H1 (cell line): ENCODE measurements at regions not wholly inside any gene's neighbourhood (a gene's known extent, or its start where the extent isn't known, plus 50 kb on each side); places are given as distances from the start of the nearest gene placed in this dataset.

Experiments used
- CEBPB ChIP-seq: IDR thresholded peaks from 2 replicates; pipeline ENCODE4 v1.6.1; 2012; ENCODE audit warnings: low read depth, low read length
- GABPA ChIP-seq: IDR thresholded peaks from 2 replicates; pipeline ENCODE4 v1.6.1; 2011; ENCODE audit warnings: mild to moderate bottlenecking, low read length, moderate library complexity, borderline replicate concordance; ENCODE audit not compliant: insufficient read depth
- POLR2A ChIP-seq, 2 experiments: IDR thresholded peaks; 1 replicate in 1 of 2; 2 replicates in 1 of 2; pipeline ENCODE4 v1.6.1; 2011; ENCODE audit warnings: low read depth in 2 of 2, low read length in 2 of 2, mild to moderate bottlenecking in 2 of 2; ENCODE audit errors: control extremely low read depth in 1 of 2
- TF ChIP-seq, protein P1 (sequence below), 3 experiments: IDR thresholded peaks; 1 replicate in 2 of 3; 2 replicates in 1 of 3; pipeline versions ENCODE4 v1.5.1 to v1.6.1; 2011; ENCODE audit warnings: low read length in 3 of 3, mild to moderate bottlenecking in 3 of 3, inconsistent platforms in 2 of 3, low read depth in 1 of 3, moderate library complexity in 1 of 3; ENCODE audit not compliant: insufficient read depth in 1 of 3; ENCODE audit errors: control extremely low read depth in 1 of 3
- TF ChIP-seq, protein P2 (sequence below): IDR thresholded peaks from 2 replicates; pipeline ENCODE4 v1.6.1; 2012; ENCODE audit warnings: inconsistent platforms

DNA sequence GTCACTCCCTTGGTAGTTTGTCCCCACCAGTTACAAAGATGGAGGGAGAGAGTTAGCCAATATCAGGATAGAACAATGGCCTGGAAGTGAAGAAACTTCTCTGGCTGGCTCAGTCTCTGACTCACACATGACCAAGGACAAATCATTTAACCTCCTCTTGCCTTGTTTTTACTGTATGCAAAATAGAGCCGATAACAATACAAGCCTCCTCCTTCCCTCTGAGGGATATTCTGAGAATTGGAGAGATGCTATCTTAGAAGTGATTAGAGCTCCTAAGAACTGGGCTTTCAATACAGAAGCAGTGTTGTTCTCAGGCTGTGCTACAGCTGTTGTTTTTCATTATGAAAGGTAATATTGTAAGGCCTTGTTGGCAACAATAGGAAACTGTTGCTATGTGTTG lies 87.7 kb upstream of the EGR2 start:
- TF ChIP-seq, protein P1, sequence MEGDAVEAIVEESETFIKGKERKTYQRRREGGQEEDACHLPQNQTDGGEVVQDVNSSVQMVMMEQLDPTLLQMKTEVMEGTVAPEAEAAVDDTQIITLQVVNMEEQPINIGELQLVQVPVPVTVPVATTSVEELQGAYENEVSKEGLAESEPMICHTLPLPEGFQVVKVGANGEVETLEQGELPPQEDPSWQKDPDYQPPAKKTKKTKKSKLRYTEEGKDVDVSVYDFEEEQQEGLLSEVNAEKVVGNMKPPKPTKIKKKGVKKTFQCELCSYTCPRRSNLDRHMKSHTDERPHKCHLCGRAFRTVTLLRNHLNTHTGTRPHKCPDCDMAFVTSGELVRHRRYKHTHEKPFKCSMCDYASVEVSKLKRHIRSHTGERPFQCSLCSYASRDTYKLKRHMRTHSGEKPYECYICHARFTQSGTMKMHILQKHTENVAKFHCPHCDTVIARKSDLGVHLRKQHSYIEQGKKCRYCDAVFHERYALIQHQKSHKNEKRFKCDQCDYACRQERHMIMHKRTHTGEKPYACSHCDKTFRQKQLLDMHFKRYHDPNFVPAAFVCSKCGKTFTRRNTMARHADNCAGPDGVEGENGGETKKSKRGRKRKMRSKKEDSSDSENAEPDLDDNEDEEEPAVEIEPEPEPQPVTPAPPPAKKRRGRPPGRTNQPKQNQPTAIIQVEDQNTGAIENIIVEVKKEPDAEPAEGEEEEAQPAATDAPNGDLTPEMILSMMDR (IDR thresholded peaks at IDR 0.05; ENCODE audit: control extremely low read depth in 1 of 3, insufficient read depth in 1 of 3, low read depth in 1 of 3, low read length in 3 of 3) = no peak
- TF ChIP-seq GABPA (no peak), POLR2A (IDR thresholded peaks at IDR 0.05; ENCODE audit: control extremely low read depth in 1 of 2, low read depth in 2 of 2, low read length in 2 of 2) (no peak), CEBPB (no peak)
- TF ChIP-seq, protein P2, sequence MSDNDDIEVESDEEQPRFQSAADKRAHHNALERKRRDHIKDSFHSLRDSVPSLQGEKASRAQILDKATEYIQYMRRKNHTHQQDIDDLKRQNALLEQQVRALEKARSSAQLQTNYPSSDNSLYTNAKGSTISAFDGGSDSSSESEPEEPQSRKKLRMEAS = no peak
